ENCODE measurements at regions not wholly inside any gene's neighbourhood (a gene's known extent, or its start where the extent isn't known, plus 50 kb on each side); places are given as distances from the start of the nearest gene placed in this dataset.

DNA sequence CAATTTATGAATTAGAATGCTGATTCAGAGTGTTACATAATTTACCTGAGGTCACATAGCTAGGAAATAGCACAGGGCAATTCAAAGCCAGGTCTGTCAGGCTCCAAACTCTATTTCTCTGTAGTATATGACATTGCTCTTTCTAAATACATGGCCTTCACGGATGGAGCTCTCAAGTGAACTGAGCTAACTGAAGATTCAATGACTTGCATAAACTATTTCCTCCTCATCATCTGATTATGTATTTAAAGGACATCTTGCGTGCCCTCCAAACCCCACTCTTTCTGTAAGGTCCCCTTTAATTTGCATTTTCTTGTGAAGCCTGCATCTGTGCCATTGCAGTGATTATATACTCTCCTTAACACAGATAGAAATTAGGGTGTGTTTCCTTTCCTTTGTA is 537.4 kb upstream of the VRK2 start:
- Histone ChIP-seq H3K9me2 (replicated peaks; ENCODE audit: insufficient read depth, low read length) (no peaks in the 10 kb centered on the region), H3K9ac (ENCODE audit: low read length) (no peak overlapping the region), H3K9me3 (replicated peaks; ENCODE audit: insufficient read depth, low read length) (no peaks in the 10 kb centered on the region), H4K20me1 (ENCODE audit: insufficient read depth, low read length) (no peaks in the 10 kb centered on the region), H2AFZ (ENCODE audit: low read length) (no peak overlapping the region), H3K27ac (ENCODE audit: low read length) (no peak overlapping the region), H3K27me3 (replicated peaks; ENCODE audit: insufficient read depth, low read length) (no peaks in the 10 kb centered on the region), H3K36me3 (replicated peaks; ENCODE audit: insufficient read depth, low read length) (no peaks in the 10 kb centered on the region), H3K4me1 (ENCODE audit: low read length) (no peaks in the 10 kb centered on the region), H3K4me3 (ENCODE audit: low read length) (no peak overlapping the region), H3F3A (ENCODE audit: insufficient read depth, low read length) (no peaks in the 10 kb centered on the region), H3K79me2 (ENCODE audit: low read length) (no peaks in the 10 kb centered on the region), H3K4me2 (ENCODE audit: low read depth, low read length) (no peak overlapping the region)
- no peak for DNase-seq
- TF ChIP-seq EZH2phosphoT487 (IDR thresholded peaks at IDR 0.05; ENCODE audit: low read length) (no peak), EZH2 (optimal IDR thresholded peaks at IDR 0.05; ENCODE audit: low read depth, low read length) (no peak)
- TF ChIP-seq, protein P1, sequence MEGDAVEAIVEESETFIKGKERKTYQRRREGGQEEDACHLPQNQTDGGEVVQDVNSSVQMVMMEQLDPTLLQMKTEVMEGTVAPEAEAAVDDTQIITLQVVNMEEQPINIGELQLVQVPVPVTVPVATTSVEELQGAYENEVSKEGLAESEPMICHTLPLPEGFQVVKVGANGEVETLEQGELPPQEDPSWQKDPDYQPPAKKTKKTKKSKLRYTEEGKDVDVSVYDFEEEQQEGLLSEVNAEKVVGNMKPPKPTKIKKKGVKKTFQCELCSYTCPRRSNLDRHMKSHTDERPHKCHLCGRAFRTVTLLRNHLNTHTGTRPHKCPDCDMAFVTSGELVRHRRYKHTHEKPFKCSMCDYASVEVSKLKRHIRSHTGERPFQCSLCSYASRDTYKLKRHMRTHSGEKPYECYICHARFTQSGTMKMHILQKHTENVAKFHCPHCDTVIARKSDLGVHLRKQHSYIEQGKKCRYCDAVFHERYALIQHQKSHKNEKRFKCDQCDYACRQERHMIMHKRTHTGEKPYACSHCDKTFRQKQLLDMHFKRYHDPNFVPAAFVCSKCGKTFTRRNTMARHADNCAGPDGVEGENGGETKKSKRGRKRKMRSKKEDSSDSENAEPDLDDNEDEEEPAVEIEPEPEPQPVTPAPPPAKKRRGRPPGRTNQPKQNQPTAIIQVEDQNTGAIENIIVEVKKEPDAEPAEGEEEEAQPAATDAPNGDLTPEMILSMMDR (IDR thresholded peaks at IDR 0.05; ENCODE audit: low read length), result no peak

DNA sequence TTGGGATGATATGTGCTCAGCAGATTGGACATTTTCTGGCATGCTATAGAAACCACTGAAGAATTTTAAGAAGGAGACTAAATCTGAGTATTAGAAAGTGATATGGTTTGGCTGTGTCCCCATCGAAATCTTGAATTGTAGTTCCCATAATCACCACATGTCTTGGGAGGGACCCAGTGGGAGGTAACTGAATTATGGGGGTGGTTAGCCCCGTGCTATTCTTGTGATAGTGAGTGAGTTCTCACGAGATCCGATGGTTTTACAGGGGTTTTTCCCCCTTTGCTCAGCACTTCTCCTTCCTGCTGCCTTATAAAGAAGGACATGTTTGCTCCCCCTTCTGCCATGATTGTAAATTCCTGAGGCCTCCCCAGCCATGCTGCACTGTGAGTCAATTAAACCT is 535.9 kb upstream of the VRK2 start:
- no peak overlapping the region for H3K27ac ChIP-seq (ENCODE audit: low read length)
- H3K9me3 ChIP-seq (replicated peaks; ENCODE audit: insufficient read depth, low read length), result no peaks in the 10 kb centered on the region
- H3K27me3 ChIP-seq (replicated peaks; ENCODE audit: insufficient read depth, low read length), result no peaks in the 10 kb centered on the region
- H3K36me3 ChIP-seq (replicated peaks; ENCODE audit: insufficient read depth, low read length), result no peaks in the 10 kb centered on the region
- TF ChIP-seq EZH2 (optimal IDR thresholded peaks at IDR 0.05; ENCODE audit: low read depth, low read length) (no peak), EZH2phosphoT487 (IDR thresholded peaks at IDR 0.05; ENCODE audit: low read length) (no peak)
- TF ChIP-seq, protein P1 (IDR thresholded peaks at IDR 0.05; ENCODE audit: low read length), result no peak
- no peak for DNase-seq
- H2AFZ ChIP-seq (ENCODE audit: low read length), result no peak overlapping the region
- no peaks in the 10 kb centered on the region for H3K4me1 ChIP-seq (ENCODE audit: low read length)
- H4K20me1 ChIP-seq (ENCODE audit: insufficient read depth, low read length), result no peaks in the 10 kb centered on the region
- H3K4me2 ChIP-seq (ENCODE audit: low read depth, low read length), result no peak overlapping the region
- H3K9ac ChIP-seq (ENCODE audit: low read length), result no peak overlapping the region
- H3K4me3 ChIP-seq (ENCODE audit: low read length), result no peak overlapping the region
- H3F3A ChIP-seq (ENCODE audit: insufficient read depth, low read length), result no peaks in the 10 kb centered on the region
- H3K9me2 ChIP-seq (replicated peaks; ENCODE audit: insufficient read depth, low read length), result no peaks in the 10 kb centered on the region
- no peaks in the 10 kb centered on the region for H3K79me2 ChIP-seq (ENCODE audit: low read length)

DNA sequence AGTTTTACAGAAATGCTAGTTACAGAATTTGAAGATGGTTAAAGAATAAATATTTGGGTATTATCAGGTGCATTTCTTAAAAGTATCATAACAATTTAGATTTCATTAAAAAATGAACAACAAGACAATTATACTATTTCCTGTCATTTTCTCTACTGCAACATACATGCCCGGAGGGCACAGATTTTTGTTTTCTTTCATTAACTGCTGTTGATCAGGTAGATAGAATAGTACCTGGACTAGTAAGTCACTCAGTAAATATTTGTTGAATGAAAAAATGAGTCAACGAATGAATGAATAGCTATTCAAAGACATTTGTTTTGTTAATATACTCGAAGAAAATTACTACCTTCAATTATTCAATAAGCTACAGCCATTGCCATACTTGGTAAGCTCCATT is 531.2 kb upstream of the VRK2 start:
- Histone ChIP-seq H3K4me3 (ENCODE audit: low read length) (no peak overlapping the region), H3K36me3 (replicated peaks; ENCODE audit: insufficient read depth, low read length) (no peaks in the 10 kb centered on the region), H3F3A (ENCODE audit: insufficient read depth, low read length) (no peaks in the 10 kb centered on the region), H3K4me1 (ENCODE audit: low read length) (no peaks in the 10 kb centered on the region), H3K79me2 (ENCODE audit: low read length) (no peaks in the 10 kb centered on the region), H4K20me1 (ENCODE audit: insufficient read depth, low read length) (no peaks in the 10 kb centered on the region), H3K4me2 (ENCODE audit: low read depth, low read length) (no peak overlapping the region), H3K27me3 (replicated peaks; ENCODE audit: insufficient read depth, low read length) (no peaks in the 10 kb centered on the region), H3K27ac (ENCODE audit: low read length) (no peak overlapping the region), H2AFZ (ENCODE audit: low read length) (no peak overlapping the region), H3K9me3 (replicated peaks; ENCODE audit: insufficient read depth, low read length) (no peaks in the 10 kb centered on the region), H3K9ac (ENCODE audit: low read length) (no peak overlapping the region), H3K9me2 (replicated peaks; ENCODE audit: insufficient read depth, low read length) (no peaks in the 10 kb centered on the region)
- DNase-seq, result no peak
- TF ChIP-seq EZH2phosphoT487 (IDR thresholded peaks at IDR 0.05; ENCODE audit: low read length) (no peak), EZH2 (optimal IDR thresholded peaks at IDR 0.05; ENCODE audit: low read depth, low read length) (no peak)
- TF ChIP-seq, protein P1 (IDR thresholded peaks at IDR 0.05; ENCODE audit: low read length), result no peak
